Neural cell (in vitro differentiated cells): ENCODE measurements at regions not wholly inside any gene's neighbourhood (a gene's known extent, or its start where the extent isn't known, plus 50 kb on each side); places are given as distances from the start of the nearest gene placed in this dataset.

Experiments
- CTCF ChIP-seq: fragments of 450-650 bp; IDR thresholded peaks from 2 replicates; pipeline ENCODE4 v1.5.1; 2014; ENCODE audit warnings: antibody characterized with exemption, mild to moderate bottlenecking, moderate library complexity; ENCODE audit not compliant: poor library complexity, severe bottlenecking
- EZH2 ChIP-seq: fragments of 200-600, 300-800 bp; shearing (Covaris generic), sonication (generic); IDR thresholded peaks from 2 replicates; pipeline ENCODE4 v1.6.1; 2014; ENCODE audit warnings: antibody characterized with exemption, low read length, borderline replicate concordance, mild to moderate bottlenecking; ENCODE audit not compliant: insufficient read depth, poor library complexity, severe bottlenecking
- RAD21 ChIP-seq: fragments of 450-650 bp; conservative IDR thresholded peaks from 2 replicates; pipeline ENCODE4 v1.6.1; 2014; ENCODE audit warnings: antibody characterized with exemption, mild to moderate bottlenecking, moderate library complexity
- SMC3 ChIP-seq: fragments of 450-650 bp; conservative IDR thresholded peaks from 2 replicates; pipeline ENCODE4 v1.6.1; 2014; ENCODE audit warnings: antibody characterized with exemption, mild to moderate bottlenecking, moderate library complexity; ENCODE audit not compliant: poor library complexity

- TF ChIP-seq CTCF (no peak), SMC3 (no peak), EZH2 (no peak), RAD21 (no peak)
Measured at GRCh38 chr6:101281266-101281665, 112.2 kb upstream of the GRIK2 start.
